LNCAP (cell line): ENCODE measurements at regions not wholly inside any gene's neighbourhood (a gene's known extent, or its start where the extent isn't known, plus 50 kb on each side); places are given as distances from the start of the nearest gene placed in this dataset.

Source experiments
- CTCF ChIP-seq: fragments of 450-650 bp; IDR thresholded peaks from 2 replicates; pipeline ENCODE4 v1.5.1; 2017; ENCODE audit warnings: mild to moderate bottlenecking

GRCh38 chr6:23170049-23170448 is 600.7 kb downstream of the HDGFL1 start:
- TF ChIP-seq CTCF: no peak

- TF ChIP-seq CTCF: no peak
Measured at GRCh38 chr6:23173234-23173633, 603.9 kb downstream of the HDGFL1 start.

- no peak for TF ChIP-seq CTCF
Measured at GRCh38 chr6:23174781-23175361, 605.5 kb downstream of the HDGFL1 start.

- TF ChIP-seq CTCF: no peak
Measured at GRCh38 chr6:23175391-23175790, 606.0 kb downstream of the HDGFL1 start.

GRCh38 chr6:23176471-23176870 is 607.1 kb downstream of the HDGFL1 start:
- no peak for TF ChIP-seq CTCF

- TF ChIP-seq CTCF: no peak
Measured at GRCh38 chr6:23176883-23177282, 607.5 kb downstream of the HDGFL1 start.

GRCh38 chr6:23177806-23178205 is 608.4 kb downstream of the HDGFL1 start:
- no peak for TF ChIP-seq CTCF

GRCh38 chr6:23179994-23180393 is 610.6 kb downstream of the HDGFL1 start:
- no peak for TF ChIP-seq CTCF
